Parathyroid adenoma (tissue), 2 donors: ENCODE measurements at regions not wholly inside any gene's neighbourhood (a gene's known extent, or its start where the extent isn't known, plus 50 kb on each side); places are given as distances from the start of the nearest gene placed in this dataset.

ENCODE experiments used
- H2AFZ ChIP-seq: fragments of 300-600 bp; sonication (generic); one replicate; pipeline ENCODE4 v1.7.0; 2017; ENCODE audit warnings: antibody characterized with exemption, mild to moderate bottlenecking
- H3K27ac ChIP-seq: fragments of 300-600 bp; sonication (generic); one replicate; pipeline ENCODE4 v1.7.0; 2017
- H3K27me3 ChIP-seq: fragments of 300-600 bp; sonication (generic); one replicate; pipeline ENCODE4 v1.7.0; 2017; ENCODE audit warnings: low read length; ENCODE audit not compliant: control insufficient read depth, insufficient read depth
- H3K36me3 ChIP-seq: fragments of 300-600 bp; sonication (generic); one replicate; pipeline ENCODE4 v1.7.0; 2017; ENCODE audit warnings: low read length; ENCODE audit not compliant: control insufficient read depth, insufficient read depth
- H3K4me1 ChIP-seq: fragments of 300-600 bp; sonication (generic); one replicate; pipeline ENCODE4 v1.7.0; 2017; ENCODE audit warnings: control low read depth
- H3K4me2 ChIP-seq: fragments of 300-600 bp; sonication (generic); one replicate; pipeline ENCODE4 v1.7.0; 2017; ENCODE audit warnings: low read length
- H3K4me3 ChIP-seq: fragments of 300-600 bp; sonication (generic); one replicate; pipeline ENCODE4 v1.7.0; 2017; ENCODE audit warnings: low read depth, low read length
- H3K79me2 ChIP-seq: fragments of 300-600 bp; sonication (generic); one replicate; pipeline ENCODE4 v1.7.0; 2017; ENCODE audit warnings: control low read depth
- H3K9ac ChIP-seq: fragments of 300-600 bp; sonication (generic); one replicate; pipeline ENCODE4 v1.7.0; 2017; ENCODE audit warnings: mild to moderate bottlenecking
- H3K9me3 ChIP-seq: fragments of 300-600 bp; sonication (generic); one replicate; pipeline ENCODE4 v1.7.0; 2017; ENCODE audit warnings: low read length; ENCODE audit not compliant: control insufficient read depth
- TF ChIP-seq, protein P1 (sequence below): fragments of 300-600 bp; sonication (generic); IDR thresholded peaks from one replicate; pipeline ENCODE4 v1.7.0; 2017; ENCODE audit warnings: antibody characterized with exemption, mild to moderate bottlenecking
- donor health status: primary hyperparathyroidism.

DNA sequence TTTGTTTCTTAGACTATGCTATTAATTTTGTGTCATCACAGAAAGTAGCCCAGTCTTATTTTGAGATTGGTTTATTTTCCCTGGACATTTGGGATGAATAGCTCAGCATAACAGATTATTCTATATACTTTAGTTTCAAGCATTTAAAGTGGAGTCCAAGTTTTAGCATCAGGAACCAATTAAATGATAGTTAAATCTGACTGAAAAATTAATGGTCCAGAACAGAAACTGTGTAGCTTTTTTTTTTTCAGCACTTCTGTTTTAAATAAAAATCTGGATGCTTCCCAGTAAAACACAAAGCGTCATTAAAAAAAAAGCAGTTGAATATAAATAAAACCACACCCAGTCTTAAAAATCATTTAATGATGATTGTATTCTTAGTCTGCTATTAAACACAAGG lies 59.4 kb upstream of the PITX2 start:
- no peaks in the 10 kb centered on the region for H3K4me1 ChIP-seq
- no peak overlapping the region for H2AFZ ChIP-seq
- TF ChIP-seq, protein P1, sequence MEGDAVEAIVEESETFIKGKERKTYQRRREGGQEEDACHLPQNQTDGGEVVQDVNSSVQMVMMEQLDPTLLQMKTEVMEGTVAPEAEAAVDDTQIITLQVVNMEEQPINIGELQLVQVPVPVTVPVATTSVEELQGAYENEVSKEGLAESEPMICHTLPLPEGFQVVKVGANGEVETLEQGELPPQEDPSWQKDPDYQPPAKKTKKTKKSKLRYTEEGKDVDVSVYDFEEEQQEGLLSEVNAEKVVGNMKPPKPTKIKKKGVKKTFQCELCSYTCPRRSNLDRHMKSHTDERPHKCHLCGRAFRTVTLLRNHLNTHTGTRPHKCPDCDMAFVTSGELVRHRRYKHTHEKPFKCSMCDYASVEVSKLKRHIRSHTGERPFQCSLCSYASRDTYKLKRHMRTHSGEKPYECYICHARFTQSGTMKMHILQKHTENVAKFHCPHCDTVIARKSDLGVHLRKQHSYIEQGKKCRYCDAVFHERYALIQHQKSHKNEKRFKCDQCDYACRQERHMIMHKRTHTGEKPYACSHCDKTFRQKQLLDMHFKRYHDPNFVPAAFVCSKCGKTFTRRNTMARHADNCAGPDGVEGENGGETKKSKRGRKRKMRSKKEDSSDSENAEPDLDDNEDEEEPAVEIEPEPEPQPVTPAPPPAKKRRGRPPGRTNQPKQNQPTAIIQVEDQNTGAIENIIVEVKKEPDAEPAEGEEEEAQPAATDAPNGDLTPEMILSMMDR = no peak
- H3K4me2 ChIP-seq = no peak overlapping the region
- no peak overlapping the region for H3K4me3 ChIP-seq
- no peaks in the 10 kb centered on the region for H3K27me3 ChIP-seq
- no peak overlapping the region for H3K27ac ChIP-seq
- H3K36me3 ChIP-seq = no peaks in the 10 kb centered on the region
- H3K79me2 ChIP-seq = no peaks in the 10 kb centered on the region
- no peaks in the 10 kb centered on the region for H3K9me3 ChIP-seq
- no peak overlapping the region for H3K9ac ChIP-seq

DNA sequence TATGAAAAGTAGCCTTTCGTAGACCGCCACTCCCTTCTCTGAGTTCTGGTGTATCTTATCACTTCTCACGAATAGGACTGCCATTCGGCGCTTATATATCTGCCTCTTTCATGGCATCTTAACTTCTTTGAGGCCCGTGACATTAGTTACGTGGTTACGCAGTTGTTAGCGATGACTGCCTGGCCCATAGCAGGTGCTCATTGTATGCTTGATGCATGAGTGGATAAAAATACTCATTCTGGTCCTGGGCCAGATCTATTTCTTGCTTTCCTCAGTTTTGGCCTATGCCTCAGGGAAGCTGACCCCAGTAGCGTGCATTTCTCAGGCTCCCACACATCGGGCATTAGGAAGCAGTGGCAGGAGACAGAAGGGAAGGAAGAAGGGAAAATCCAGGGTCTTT lies 60.7 kb upstream of the PITX2 start:
- Histone ChIP-seq H3K4me1 (no peaks in the 10 kb centered on the region), H3K4me2 (no peak overlapping the region), H3K36me3 (no peaks in the 10 kb centered on the region), H3K27me3 (no peaks in the 10 kb centered on the region), H3K4me3 (no peak overlapping the region), H2AFZ (no peak overlapping the region), H3K79me2 (no peaks in the 10 kb centered on the region), H3K27ac (no peak overlapping the region), H3K9ac (no peak overlapping the region), H3K9me3 (no peaks in the 10 kb centered on the region)
- TF ChIP-seq, protein P1 = no peak

DNA sequence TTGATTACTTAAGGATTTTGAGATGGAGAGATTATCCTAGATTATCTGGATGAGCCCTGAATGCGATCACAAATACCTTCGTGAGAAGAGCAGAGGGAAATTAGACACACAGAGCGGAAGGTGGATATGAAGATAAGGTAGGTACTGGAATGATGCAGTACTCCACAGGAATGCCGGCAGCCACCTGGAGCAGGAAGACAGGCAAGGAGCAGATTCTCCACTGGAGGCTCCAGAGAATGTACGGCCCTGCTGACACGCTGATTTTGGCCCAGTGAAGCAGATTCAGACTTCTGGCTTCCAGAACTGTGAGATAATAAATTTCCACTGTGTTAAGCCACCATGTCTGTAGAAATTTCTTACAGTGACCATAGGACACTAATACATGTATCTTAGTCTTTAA lies 79.4 kb upstream of the PITX2 start:
- Histone ChIP-seq H3K4me1 (no peaks in the 10 kb centered on the region), H3K4me3 (no peak overlapping the region), H3K27ac (no peak overlapping the region), H3K36me3 (no peaks in the 10 kb centered on the region), H3K9me3 (no peaks in the 10 kb centered on the region), H3K4me2 (no peak overlapping the region), H3K79me2 (no peaks in the 10 kb centered on the region), H3K9ac (no peak overlapping the region), H3K27me3 (no peaks in the 10 kb centered on the region), H2AFZ (no peak overlapping the region)
- TF ChIP-seq, protein P1 = no peak

DNA sequence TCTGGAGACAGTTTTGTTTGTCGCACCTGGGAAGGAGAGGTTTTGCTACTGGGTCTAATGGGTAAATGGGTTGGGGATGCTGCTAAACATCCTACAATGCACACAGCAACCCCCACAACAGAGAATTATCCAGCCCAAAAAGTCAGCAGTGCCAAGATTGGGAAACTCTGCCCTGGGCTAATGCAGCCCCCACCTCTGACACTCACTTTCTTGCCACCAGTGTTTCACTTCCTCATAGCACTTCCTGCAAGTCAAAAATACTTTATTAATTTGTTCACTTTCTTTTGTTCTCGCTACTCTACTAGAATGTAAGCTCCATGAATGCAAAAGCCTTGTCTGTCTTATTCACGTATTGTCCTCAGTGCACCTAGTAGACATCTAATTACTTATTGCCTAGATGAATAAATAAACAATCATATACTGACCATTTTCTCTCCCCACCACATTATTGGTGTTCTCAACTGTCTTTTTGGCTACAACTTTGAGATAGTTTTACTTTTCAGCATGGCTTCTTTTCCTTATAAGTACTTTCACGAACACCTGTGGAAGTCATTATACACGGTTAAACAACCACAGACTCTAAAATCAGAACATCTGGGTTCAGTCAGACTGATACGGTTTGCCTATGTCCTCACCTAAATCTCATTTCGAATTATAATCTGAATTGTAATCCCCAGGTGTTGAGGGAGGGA lies 82.0 kb upstream of the PITX2 start:
- Histone ChIP-seq H2AFZ (no peak overlapping the region), H3K27me3 (no peaks in the 10 kb centered on the region), H3K79me2 (no peaks in the 10 kb centered on the region), H3K9me3 (no peaks in the 10 kb centered on the region), H3K36me3 (no peaks in the 10 kb centered on the region), H3K4me1 (no peaks in the 10 kb centered on the region), H3K27ac (no peak overlapping the region), H3K4me3 (no peak overlapping the region), H3K9ac (no peak overlapping the region), H3K4me2 (no peak overlapping the region)
- TF ChIP-seq, protein P1 = no peak

DNA sequence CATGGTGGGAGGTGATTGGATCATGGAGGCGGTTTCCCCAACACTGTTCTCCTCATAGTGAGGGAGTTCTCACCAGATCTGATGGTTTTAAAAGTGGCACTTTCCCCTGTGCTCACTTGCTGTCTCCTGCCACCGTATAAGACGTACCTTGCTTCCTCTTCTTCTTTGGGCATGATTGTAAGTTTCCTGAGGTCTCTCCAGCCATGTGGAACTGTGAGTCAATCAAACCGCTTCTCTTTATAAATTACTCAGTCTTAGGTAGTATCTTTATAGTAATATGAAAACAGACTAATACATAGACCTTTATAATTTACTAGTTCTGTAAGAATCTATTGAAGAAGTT lies 82.5 kb upstream of the PITX2 start:
- Histone ChIP-seq H3K27me3 (no peaks in the 10 kb centered on the region), H3K4me2 (no peak overlapping the region), H3K9me3 (no peaks in the 10 kb centered on the region), H3K36me3 (no peaks in the 10 kb centered on the region), H3K4me1 (no peaks in the 10 kb centered on the region), H2AFZ (no peak overlapping the region), H3K9ac (no peak overlapping the region), H3K27ac (no peak overlapping the region), H3K4me3 (no peak overlapping the region), H3K79me2 (no peaks in the 10 kb centered on the region)
- TF ChIP-seq, protein P1 = no peak
